G401.6 (cell line): ENCODE measurements at regions not wholly inside any gene's neighbourhood (a gene's known extent, or its start where the extent isn't known, plus 50 kb on each side); places are given as distances from the start of the nearest gene placed in this dataset.

Experiments
- FAIRE-seq: peaks from 2 replicates; lab custom pipeline; 2012; peaks lifted over from hg19 to GRCh38; lab: Jason Lieb, UNC

DNA sequence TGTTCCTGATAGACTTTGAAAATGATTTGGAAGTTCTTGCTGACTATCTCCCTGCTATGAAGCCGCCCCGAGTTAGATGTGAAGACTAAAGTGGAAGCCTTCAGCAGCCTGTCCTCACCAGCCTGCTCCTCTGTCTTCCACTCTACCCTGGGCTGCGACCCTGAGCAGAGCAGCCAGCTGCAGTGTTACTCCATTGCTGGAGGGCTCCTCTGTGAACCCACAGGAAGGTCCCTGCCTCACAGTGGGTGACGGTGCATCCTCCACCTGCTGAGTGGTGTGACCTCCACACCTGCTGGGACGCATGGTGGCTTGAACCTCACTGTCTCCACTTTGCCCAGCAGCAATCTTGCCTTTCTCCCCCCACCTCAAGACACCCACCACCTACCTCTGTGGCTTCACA is 116.4 kb downstream of the IRS2 start:
- FAIRE-seq, result no peak

DNA sequence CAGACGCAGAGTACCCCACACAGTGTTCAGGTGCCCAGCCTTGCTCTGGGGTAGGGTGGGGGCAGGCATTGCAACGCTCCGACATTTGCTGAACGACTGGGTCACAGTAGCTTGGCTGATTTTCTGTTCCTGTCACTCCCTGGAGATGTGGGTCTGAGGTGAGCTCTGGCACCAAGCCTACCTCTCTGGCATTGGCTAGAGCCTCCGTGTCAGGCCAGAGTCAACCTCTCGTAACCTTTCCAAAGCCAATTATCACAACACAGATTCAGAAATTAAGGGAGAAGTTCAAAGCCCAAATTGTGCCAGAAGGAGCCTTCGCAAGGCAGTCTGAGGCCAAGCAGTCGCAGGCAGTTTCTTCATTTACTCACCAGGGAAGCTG is 117.2 kb downstream of the IRS2 start:
- no peak for FAIRE-seq

DNA sequence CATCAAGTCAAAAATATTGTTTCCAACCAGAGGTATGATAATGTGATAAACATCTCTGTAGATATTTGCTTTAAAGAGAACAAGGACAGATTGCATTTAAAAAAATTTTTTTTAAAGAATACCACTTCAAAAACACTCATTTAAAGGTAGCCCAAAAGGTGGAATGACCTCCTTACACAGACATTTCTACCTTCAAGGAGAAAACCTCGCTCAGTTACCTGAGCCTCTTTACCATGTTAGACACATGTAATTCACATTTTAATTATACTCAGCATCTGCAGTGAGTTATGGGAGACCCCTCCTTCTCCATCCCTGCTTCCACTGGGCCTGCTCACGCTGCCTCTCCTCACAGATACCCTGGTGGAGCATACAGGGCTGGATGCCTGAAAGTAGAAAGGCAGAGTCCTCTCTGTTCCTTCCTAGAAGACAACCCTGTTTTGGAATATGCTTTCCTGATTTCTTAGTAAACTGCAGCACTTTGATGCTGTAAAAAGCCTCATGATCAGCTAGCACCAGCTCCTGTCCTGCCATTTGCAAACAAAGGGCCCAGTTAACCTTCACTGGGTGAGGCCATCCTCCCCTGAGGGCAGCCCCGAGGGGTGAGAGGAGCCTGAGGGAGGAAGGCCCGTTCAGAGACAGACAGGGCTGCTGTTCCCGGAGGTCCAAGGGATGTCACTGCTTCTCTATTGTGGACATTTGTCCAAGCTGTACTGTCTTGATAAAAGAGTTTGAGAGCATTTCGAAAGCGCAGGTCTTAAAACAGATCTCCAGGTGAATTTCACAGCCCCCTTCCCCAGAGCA is 117.8 kb downstream of the IRS2 start:
- FAIRE-seq, result no peak

DNA sequence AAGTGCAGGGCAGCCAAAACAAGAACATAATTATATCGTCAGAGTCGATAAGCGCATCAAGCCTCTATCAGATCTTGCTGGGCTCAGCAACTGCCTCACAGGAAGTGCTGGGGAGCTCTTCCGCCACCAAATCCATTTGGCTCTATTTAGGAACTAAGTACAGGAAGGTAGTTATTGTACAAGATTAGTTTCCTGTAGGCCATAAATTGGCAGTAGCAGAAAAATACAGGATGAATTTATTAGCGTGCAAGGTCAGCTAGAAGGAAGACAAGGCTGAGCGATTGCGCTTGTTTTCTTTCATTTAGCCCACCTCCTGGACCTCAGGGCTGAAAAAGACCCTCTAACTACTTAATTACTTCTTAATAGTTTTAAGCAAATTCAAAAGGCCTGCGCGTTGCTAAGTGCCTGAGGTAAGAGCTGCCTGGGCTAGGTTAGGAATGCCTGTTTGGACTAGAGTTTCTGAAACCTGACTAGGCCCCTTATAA is 118.5 kb downstream of the IRS2 start:
- no peak for FAIRE-seq

DNA sequence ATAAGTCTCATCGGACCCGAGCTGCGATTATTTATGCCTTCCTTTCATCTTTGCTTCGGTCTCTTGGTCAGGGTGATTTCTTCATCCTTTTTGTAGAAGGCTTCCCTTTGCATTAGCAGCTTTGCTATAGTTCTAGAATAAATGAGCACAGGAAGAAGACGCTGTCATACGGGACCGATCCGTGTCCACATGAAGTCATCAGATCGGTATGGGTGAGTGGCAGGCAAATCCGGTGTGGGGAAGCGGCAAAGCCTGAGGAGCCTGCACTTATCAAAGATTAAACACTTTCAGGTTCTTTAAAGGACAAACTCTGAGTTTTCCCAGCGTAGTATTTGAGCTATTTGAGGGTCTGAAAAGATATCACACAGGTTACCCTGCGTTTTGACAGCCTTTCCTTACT is 119.3 kb downstream of the IRS2 start:
- FAIRE-seq, result no peak

DNA sequence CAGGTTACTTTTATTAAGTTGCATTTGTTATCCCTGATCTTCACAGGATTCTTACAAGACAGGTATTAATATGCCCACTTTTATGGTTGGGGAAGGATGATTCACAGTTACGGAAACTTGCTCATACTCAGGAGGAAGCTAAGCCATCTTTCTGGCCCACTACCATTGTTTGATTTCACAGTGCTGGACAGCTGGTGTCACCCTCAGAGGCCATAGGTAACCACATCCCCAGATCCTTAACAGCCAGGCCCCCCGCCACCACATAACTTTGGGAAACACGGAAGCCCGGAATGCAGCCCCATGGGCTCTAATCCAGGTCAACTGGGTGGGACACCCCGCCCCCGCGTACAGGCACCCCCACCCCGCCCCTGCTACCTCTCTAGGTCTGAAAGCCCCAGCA is 119.7 kb downstream of the IRS2 start:
- no peak for FAIRE-seq

DNA sequence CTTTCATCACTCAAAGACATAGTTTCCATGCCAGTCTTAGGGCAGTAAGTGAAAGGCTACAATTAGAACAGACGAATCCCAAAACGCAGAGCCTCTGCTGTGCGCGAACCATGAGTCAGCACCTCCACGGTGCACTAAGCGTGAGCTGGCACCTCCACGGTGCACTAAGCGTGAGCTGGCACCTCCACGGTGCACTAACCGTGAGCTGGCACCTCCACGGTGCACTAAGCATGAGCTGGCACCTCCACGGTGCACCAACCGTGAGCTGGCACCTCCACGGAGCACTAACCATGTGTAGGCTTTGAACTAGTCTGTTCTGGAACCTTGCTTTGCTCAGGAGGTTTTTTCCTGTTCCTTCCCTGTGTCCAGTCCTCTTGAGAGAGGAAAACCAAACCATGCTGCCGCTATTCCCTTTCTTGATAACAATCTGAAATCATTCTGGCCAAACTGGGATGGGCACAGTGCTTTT is 120.6 kb downstream of the IRS2 start:
- no peak for FAIRE-seq

DNA sequence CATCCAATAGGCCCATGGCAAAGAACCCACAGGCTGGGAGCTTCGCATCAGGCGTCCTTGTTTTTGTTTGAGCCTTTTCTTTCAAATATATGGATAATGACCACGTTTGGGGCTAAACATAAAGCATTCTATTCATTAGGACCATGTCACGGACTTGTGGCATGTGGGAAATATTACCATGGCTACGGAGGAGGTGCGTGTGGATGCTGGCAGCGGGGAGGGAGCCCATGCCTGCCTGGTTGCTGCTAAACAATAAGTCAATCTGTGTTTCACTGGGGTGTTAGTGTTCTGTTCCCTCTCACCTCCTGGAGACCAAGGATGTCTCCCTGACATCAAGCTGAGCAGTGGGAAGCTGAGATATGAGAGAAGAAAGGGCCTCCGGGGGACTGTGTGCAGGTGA is 121.1 kb downstream of the IRS2 start:
- no peak for FAIRE-seq

DNA sequence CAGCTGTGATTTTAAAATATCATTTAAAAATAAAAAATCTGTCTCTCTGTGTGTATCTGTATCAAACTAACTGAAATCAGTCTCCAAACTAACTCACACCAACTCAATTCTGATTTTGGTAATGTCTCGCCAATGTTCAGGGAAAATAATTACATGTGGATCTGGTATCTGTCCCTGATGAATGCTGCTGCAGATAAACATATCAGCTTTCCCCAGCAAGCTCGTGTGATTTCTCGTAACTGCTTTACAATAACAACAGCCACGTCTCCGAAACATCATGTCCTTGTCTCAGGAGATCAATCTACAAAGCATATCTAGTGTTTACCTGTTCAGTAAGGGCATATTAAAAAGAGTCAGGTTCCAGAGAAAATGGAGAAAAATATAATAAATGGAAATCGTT is 129.0 kb downstream of the IRS2 start:
- no peak for FAIRE-seq

DNA sequence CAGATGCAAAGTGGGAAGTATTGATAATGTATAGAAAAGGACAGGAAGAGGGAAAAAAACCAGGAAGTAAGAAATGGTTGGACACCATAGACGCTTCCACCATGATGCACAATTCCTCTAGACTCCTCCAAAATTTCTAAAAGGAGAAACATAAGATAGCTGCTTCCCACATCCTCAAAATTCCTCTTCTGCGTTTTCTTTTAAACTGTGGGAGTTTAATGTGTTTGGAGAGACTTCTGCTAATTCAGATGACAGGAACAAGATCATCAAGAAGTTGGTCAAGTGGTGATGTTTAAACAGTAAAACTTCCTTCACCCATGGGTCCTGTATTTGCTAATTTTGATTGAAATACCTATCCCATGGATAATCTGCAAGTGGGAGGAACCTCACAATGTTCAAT is 130.2 kb downstream of the IRS2 start:
- FAIRE-seq, result no peak

DNA sequence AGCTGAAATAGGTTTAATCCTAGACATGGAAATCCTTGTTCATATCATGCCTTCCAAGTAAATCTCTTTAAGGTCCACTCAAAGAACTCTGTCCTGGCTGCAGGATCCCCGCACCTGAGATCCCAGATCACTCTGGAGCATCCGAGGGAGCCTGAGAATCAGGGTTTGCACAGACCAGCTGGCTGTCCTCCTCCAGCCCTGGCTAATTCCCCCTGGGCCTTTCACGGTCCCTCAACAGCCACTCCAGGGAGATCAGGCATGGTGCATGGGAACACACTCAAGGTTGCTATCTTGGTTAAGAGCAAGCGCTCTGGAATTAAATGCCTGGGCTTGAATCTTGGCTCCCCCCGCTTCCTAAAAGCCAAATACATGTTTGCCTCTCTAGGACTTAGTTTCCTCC is 130.8 kb downstream of the IRS2 start:
- FAIRE-seq, result no peak

DNA sequence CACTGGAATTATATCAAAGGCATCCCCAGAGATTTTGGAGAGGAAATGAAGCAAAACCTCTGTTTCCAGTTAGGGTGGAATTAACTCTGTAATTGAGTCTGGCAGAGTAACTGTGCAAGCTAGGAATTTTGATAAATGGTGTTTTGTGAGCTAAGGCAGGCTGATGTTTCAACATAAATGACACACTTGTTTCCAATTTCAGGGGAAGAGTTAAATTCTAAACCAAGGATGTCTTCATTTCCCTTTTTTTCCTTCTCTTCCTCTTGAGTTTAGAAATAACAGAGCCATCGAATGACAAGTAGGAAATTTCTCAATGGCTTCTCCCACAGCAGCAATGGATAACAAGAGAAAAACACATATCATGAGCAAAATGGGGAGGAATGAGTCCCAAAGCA is 131.2 kb downstream of the IRS2 start:
- no peak for FAIRE-seq

DNA sequence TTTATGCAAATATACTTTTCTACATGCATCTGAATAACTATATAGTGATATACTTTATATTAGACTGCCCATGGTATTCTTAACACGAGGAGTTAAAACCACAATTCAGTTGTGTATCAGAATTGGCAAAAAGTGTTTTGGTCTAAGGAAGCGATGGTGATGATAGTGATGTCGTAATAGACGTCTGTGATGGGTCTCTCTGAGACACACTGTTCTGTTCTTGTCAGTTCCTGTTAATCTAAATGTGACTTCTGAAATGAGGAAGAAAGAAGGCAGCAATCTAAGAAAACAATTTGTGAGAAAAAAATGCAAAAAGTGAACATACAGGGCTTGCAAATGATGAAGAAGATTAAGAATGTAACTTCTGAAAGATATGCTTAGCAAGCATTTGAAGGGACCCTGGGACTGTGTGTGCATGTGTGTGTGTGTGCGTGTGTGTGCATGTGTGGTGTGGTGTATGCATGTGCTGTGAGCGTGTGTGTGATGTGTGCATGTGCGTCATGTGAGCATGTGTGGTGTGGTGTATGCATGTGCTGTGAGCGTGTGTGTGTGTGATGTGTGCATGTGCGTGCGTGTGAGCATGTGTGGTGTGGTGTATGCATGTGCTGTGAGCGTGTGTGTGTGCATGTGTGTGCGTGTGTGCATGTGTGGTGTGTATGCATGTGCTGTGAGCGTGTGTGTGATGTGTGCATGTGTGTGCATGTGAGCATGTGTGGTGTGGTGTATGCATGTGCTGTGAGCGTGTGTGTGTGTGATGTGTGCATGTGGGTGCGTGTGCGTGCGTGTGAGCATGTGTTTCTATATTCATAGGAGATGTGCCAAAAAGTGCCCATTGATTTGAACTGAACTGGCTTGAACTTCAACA is 131.8 kb downstream of the IRS2 start:
- FAIRE-seq, result no peak

DNA sequence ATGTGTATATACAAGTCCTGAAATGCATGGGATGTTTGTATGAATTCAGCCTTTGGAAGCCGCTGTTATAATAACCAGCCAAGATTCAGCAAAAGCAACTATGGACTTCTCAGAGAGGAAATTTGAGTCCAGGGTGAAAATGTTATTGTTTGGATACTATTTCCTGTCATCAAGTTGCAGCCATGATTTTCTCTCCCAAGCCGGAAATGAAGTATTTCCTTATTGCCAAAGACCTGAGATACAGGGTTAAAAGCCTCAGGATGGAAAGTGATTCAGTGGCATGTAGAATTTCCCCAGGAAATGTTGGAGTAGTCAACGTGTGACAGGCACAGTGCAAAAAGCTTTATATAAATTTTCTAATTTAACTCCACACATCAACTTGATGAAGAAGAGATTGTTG is 133.9 kb downstream of the IRS2 start:
- no peak for FAIRE-seq

DNA sequence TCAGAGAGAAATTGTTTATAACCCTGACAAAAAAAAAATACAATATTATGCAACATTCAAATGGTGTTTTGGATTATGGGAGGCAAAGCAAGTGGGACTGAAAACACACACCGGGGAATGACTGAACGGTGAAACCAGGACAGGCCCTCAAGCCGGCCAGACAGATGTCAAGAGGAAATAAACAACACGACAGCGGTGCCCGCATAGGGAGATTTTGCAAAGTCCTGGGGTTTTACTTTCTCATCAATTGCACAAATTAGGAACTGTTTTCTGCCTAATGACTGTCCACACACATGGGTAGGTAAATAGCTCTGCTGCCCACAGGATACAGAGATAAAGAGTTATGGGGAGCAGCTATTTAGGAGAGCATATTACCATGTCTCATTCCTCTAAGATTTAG is 134.5 kb downstream of the IRS2 start:
- FAIRE-seq, result no peak

DNA sequence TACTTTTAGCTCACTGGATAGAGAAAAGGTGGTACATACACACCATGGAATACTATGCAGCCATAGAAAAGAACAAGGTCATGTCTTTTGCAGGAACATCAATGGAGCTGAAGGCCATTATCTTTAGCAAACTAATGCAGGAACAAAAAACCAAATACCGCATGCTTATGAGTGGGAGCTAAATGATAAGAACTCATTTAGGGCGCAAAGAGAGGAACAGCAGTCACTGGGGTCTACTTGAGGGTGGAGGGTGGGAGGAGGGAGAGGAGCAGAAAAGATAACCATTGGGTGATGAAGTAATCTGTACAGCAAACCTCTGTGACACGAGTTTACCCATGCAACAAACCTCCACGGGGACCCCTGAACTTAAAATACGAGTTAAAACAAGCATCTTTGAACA is 135.1 kb downstream of the IRS2 start:
- no peak for FAIRE-seq

DNA sequence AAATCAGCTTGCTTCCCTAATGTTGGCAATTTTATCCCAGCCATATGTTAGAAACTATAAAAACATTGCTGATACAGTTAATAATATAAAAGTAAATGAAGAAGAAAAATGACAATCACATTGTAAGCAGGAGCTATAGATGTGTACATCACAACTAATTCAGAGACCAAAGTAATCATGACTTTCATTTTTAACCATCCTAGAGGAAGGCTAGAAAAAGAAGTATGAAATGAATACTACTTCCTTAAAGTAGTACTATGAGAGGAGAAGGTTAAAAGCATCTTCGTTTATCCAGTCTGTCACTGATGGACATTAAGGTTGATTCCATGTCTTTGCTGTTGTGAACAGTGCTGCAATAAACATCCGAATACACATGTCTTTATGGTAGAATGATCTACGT is 135.5 kb downstream of the IRS2 start:
- no peak for FAIRE-seq

DNA sequence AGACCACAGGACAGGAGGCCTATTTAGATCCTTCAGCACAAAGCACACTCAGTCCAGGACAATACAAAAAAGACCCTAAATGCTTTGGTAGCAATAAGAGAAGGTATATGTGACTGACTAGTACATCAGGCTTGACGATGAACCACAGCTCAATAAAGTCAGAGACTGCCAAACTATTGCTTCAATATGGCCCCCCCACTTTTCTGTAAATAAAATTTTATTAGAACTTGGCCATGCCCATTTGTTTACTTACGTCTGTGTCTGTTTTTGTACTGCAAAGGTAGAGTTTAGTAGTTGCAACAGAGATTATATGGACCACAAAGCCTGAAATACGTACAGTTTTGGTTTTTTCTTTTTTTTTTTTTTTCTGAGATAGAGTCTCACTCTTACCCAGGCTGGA is 136.7 kb downstream of the IRS2 start:
- FAIRE-seq, result no peak

DNA sequence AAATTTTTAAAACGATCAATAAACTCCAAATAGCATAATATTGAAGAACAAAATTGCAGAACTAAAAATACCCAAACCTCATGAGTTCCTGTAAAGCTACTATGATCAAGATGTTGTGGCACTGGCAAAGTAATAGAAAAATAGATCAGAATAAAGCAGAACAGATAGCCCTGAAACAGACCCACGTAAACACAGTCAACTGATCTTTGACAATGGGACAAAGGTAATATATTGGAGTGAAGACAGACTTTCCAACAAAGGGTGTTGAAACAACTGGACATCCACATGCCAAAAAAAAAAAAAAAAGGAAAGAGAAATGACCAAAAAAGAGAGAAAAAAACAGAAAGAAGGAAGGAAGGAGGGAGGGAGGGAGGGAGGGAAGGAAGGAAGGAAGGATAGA is 138.7 kb downstream of the IRS2 start:
- no peak for FAIRE-seq

DNA sequence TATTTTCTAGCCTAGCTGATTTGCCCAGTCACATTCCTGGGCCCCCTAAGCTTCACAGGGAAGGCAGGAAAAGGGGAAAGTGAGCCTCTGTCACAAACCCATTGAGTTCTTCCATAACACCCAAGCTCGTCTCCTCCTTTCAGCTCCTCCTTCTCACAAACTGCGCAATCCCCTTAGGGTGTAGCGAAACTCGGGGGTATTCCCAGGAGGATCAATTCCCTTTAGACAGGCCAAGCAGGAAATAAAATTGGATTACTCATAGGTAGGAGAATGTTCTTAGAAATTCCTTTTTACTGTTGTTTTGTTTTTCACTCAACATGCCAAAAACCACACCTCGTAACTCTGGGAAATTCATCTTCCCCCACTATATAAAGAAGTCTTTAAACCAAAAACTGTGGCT is 139.3 kb downstream of the IRS2 start:
- FAIRE-seq, result no peak

DNA sequence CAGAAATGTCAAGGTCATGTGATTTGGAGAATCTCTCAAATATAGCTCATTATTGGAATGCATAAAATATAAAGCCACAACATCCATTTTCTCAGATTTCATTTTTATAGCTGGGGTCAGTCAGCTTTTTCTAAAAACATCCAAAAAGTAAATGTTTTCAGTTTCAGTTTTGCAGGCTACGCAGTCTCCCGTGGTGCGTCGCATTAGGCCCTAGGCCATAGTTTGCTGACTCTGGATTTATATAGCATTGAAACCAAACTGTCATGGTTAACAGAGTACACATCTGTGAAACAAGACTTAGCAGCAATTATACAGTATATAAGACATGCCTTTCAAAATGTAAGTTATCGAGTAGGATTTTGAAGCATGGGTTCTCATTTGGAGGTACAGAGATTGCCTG is 140.0 kb downstream of the IRS2 start:
- no peak for FAIRE-seq

DNA sequence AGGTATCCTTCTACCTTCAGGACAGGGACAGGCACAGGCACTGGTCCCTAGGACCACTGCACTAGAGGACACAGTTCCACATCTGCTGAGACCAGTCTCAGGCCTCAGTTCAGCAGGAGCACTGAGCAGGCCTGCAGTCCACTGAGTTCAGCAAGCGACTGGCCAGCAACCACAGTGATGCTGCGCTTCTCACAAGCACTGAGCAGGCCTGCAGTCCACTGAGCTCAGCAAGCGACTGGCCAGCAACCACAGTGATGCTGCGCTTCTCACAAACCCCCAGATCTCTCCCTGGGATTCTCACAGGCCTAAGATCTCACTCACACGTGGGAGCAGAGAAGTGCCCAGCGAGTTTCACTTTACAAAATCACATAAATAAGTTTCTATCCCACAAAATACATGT is 140.6 kb downstream of the IRS2 start:
- no peak for FAIRE-seq

DNA sequence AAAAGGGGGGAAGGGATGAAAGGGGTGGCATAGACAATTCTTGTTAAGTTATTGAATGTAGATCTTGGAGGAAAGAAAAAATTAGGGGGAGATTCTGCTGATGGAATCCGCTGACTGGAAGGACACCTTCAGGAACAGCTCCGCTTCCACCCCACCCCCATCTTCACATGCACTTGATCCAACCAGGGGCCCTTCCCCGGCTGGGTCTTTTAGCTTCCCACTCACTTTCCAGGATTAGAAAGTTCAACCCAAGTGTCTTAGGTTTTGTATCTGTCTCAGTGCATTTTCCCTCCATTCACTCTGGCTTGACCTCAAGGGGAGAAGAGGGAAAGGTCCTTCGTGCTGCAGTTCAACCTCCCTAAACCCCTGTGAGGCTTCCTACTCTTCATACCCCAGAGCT is 141.4 kb downstream of the IRS2 start:
- no peak for FAIRE-seq
